OCI-LY1 (cell line): ENCODE measurements at regions not wholly inside any gene's neighbourhood (a gene's known extent, or its start where the extent isn't known, plus 50 kb on each side); places are given as distances from the start of the nearest gene placed in this dataset.

Source experiments
- H2AFZ ChIP-seq: fragments of 200-600 bp; sonication (generic), shearing (Covaris generic); 2 replicates; pipeline ENCODE4 v1.6.0; 2014; ENCODE audit warnings: antibody characterized with exemption, mild to moderate bottlenecking, low read length
- H3F3A ChIP-seq: fragments of 200-600 bp; sonication (generic), shearing (Covaris generic); 2 replicates; pipeline ENCODE4 v1.6.0; 2014; ENCODE audit warnings: mild to moderate bottlenecking, antibody characterized with exemption, low read length, moderate library complexity; ENCODE audit not compliant: insufficient read depth
- H3K27ac ChIP-seq: fragments of 200-600 bp; sonication (generic); 2 replicates; pipeline ENCODE4 v1.5.1; 2014; ENCODE audit warnings: low read length, mixed run types, mild to moderate bottlenecking, low read depth; ENCODE audit not compliant: poor library complexity, severe bottlenecking
- H3K27me3 ChIP-seq: fragments of 200-600 bp; sonication (generic); 2 replicates; pipeline ENCODE4 v1.6.0; 2014; ENCODE audit warnings: antibody characterized with exemption, mild to moderate bottlenecking, low read length, moderate library complexity; ENCODE audit not compliant: insufficient read depth
- H3K36me3 ChIP-seq: fragments of 200-600 bp; sonication (generic); 2 replicates; pipeline ENCODE4 v1.6.1; 2014; ENCODE audit warnings: mild to moderate bottlenecking, antibody characterized with exemption, low read length, moderate library complexity, mixed read lengths; ENCODE audit not compliant: insufficient read depth
- H3K4me1 ChIP-seq: fragments of 200-600 bp; sonication (generic); 2 replicates; pipeline ENCODE4 v1.5.1; 2014; ENCODE audit warnings: mild to moderate bottlenecking, low read length, moderate library complexity; ENCODE audit not compliant: insufficient read depth, severe bottlenecking
- H3K4me2 ChIP-seq: fragments of 200-600 bp; sonication (generic), shearing (Covaris generic); 2 replicates; pipeline ENCODE4 v1.6.1; 2014; ENCODE audit warnings: low read length
- H3K4me3 ChIP-seq: fragments of 200-600 bp; sonication (generic); 2 replicates; pipeline ENCODE4 v1.5.1; 2014; ENCODE audit warnings: low read length, low read depth, mild to moderate bottlenecking, mixed read lengths; ENCODE audit not compliant: poor library complexity, severe bottlenecking
- H3K79me2 ChIP-seq: fragments of 200-600 bp; shearing (Covaris generic); 2 replicates; pipeline ENCODE4 v1.6.1; 2016; ENCODE audit warnings: mixed run types, low read length, mixed read lengths; ENCODE audit not compliant: insufficient read depth
- H3K9ac ChIP-seq: fragments of 200-600 bp; sonication (generic), shearing (Covaris generic); 2 replicates; pipeline ENCODE4 v1.6.1; 2014; ENCODE audit warnings: mild to moderate bottlenecking, low read length, mixed read lengths
- H3K9me2 ChIP-seq: fragments of 200-600 bp; sonication (generic), shearing (Covaris generic); 2 replicates; pipeline ENCODE4 v1.6.1; 2014; ENCODE audit warnings: low read depth, mild to moderate bottlenecking, low read length, mixed read lengths
- H3K9me3 ChIP-seq: fragments of 200-600 bp; shearing (Covaris generic); 2 replicates; pipeline ENCODE4 v1.6.1; 2014; ENCODE audit warnings: low read length, mixed read lengths
- H4K20me1 ChIP-seq: fragments of 200-600 bp; sonication (generic), shearing (Covaris generic); 2 replicates; pipeline ENCODE4 v1.6.0; 2016; ENCODE audit warnings: mild to moderate bottlenecking, low read length; ENCODE audit not compliant: insufficient read depth
- EZH2 ChIP-seq: fragments of 200-600 bp; sonication (generic), shearing (Covaris generic); IDR thresholded peaks from 2 replicates; pipeline ENCODE4 v1.8.0; 2017; ENCODE audit warnings: borderline replicate concordance, mixed run types, mild to moderate bottlenecking, antibody characterized with exemption, low read length, moderate library complexity, mixed read lengths
- TF ChIP-seq, protein P1 (sequence below): fragments of 200-600 bp; sonication (generic), shearing (Covaris generic); IDR thresholded peaks from 2 replicates; pipeline ENCODE4 v1.5.1; 2017; ENCODE audit warnings: mild to moderate bottlenecking, antibody characterized with exemption, low read length, moderate library complexity, mixed read lengths

DNA sequence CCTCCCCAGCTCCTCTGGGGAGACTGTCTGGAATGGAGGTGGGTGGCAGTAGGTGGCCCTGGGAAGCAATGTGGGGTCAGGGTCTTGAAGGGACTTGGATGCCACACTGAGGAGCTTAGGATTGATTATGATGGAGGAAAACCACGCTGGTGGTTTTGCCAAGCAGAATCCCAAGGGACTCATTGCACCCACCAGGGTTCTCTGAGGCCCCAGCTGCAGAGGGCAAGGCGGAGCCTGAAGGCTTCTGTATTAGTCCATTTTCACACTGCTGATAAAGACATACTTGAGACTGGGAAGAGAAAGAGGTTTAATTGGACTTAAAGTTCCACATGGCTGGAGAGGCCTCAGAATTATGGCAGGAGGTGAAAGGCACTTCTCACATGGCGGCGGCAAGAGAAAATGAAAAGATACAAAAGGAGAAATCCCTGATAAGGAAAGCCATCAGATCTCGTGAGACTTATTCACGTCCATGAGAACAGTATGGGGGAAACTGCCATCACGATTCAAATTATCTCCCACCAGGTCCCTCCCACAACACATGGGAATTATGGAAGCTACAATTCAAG lies 87.2 kb upstream of the YWHAQ start:
- Histone ChIP-seq H3K36me3 (no peaks in the 10 kb centered on the region), H3K4me1 (peaks cover 11% of the 10 kb centered on the region), H3K4me2 (no peak overlapping the region), H3K4me3 (no peak overlapping the region), H3K9me3 (no peaks in the 10 kb centered on the region), H3K79me2 (no peaks in the 10 kb centered on the region), H4K20me1 (no peaks in the 10 kb centered on the region), H3F3A (no peaks in the 10 kb centered on the region), H3K9me2 (no peaks in the 10 kb centered on the region), H3K27ac (no peak overlapping the region), H3K9ac (no peak overlapping the region), H2AFZ (no peak overlapping the region), H3K27me3 (no peaks in the 10 kb centered on the region)
- TF ChIP-seq EZH2 = no peak
- TF ChIP-seq, protein P1, sequence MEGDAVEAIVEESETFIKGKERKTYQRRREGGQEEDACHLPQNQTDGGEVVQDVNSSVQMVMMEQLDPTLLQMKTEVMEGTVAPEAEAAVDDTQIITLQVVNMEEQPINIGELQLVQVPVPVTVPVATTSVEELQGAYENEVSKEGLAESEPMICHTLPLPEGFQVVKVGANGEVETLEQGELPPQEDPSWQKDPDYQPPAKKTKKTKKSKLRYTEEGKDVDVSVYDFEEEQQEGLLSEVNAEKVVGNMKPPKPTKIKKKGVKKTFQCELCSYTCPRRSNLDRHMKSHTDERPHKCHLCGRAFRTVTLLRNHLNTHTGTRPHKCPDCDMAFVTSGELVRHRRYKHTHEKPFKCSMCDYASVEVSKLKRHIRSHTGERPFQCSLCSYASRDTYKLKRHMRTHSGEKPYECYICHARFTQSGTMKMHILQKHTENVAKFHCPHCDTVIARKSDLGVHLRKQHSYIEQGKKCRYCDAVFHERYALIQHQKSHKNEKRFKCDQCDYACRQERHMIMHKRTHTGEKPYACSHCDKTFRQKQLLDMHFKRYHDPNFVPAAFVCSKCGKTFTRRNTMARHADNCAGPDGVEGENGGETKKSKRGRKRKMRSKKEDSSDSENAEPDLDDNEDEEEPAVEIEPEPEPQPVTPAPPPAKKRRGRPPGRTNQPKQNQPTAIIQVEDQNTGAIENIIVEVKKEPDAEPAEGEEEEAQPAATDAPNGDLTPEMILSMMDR = no peak

DNA sequence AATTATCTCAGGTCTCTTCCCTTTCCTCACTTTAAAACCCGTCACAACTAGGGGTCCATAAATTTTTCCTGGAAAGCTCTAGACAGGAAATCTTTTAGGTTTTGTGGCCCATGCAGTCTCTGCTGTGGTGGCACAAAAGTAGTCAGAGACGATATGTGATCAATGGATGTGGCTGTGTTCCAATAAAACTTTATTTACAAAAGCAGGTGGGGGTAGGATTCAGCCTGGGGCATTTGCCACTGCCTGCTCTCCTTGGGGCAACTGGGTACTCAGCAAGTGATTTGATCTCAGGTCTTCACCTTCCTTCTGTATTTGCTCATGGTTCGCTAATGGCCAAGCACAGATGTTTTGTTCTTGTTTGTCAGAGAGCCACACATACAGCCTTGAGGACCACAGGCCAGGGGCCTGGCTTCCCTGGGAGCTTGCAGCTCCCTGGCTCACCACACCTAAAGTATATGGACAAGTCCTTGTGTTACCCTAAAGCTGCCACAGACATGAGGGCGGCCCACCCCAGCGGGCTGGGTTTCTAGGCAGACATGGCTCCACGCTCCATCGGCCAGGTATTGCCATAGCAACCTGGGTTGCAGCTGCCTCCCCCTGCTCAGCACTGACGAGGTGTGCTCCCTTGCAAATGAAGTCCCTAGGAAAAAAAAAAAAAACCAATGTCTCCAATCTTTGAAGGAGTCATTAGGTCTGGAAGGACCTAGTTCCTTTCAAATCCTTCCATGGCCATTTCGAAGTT lies 89.7 kb upstream of the YWHAQ start:
- no peaks in the 10 kb centered on the region for H4K20me1 ChIP-seq
- no peak overlapping the region for H3K4me3 ChIP-seq
- H3K27ac ChIP-seq = no peak overlapping the region
- peaks cover 11% of the 10 kb centered on the region for H3K4me1 ChIP-seq
- no peaks in the 10 kb centered on the region for H3K36me3 ChIP-seq
- no peaks in the 10 kb centered on the region for H3K27me3 ChIP-seq
- no peak overlapping the region for H3K9ac ChIP-seq
- TF ChIP-seq, protein P1 = no peak
- TF ChIP-seq EZH2 = no peak
- no peaks in the 10 kb centered on the region for H3F3A ChIP-seq
- H3K79me2 ChIP-seq = no peaks in the 10 kb centered on the region
- H3K9me2 ChIP-seq = no peaks in the 10 kb centered on the region
- no peak overlapping the region for H2AFZ ChIP-seq
- H3K9me3 ChIP-seq = no peaks in the 10 kb centered on the region
- H3K4me2 ChIP-seq = no peak overlapping the region

GRCh38 chr2:9721344-9721743 lies 90.5 kb upstream of the YWHAQ start:
- Histone ChIP-seq H3K4me1 (peaks cover 11% of the 10 kb centered on the region), H3K4me3 (no peak overlapping the region), H2AFZ (no peak overlapping the region), H3K9me3 (no peaks in the 10 kb centered on the region), H3K79me2 (no peaks in the 10 kb centered on the region), H3F3A (no peaks in the 10 kb centered on the region), H4K20me1 (no peaks in the 10 kb centered on the region), H3K9me2 (no peaks in the 10 kb centered on the region), H3K27ac (no peak overlapping the region), H3K27me3 (no peaks in the 10 kb centered on the region), H3K36me3 (no peaks in the 10 kb centered on the region), H3K4me2 (no peak overlapping the region), H3K9ac (no peak overlapping the region)
- TF ChIP-seq, protein P1 = no peak
- TF ChIP-seq EZH2 = no peak
